ENCODE measurements at regions not wholly inside any gene's neighbourhood (a gene's known extent, or its start where the extent isn't known, plus 50 kb on each side); places are given as distances from the start of the nearest gene placed in this dataset.

GRCh38 chr6:95846652-95847051, 169.1 kb upstream of the FUT9 start:
- CTCF ChIA-PET, result no interaction called here
- Histone ChIP-seq H3K36me3 (ENCODE audit: control insufficient read depth in 2 of 2, insufficient read depth in 2 of 2, low read length in 1 of 2) (no peaks in the 10 kb centered on the region), H3K4me1 (ENCODE audit: control insufficient read depth, insufficient read depth, low read length) (no peaks in the 10 kb centered on the region), H3K4me2 (ENCODE audit: control insufficient read depth, insufficient read depth) (no peak overlapping the region), H2AFZ (ENCODE audit: control insufficient read depth, low read depth, low read length) (no peak overlapping the region), H4K20me1 (ENCODE audit: control insufficient read depth, insufficient read depth) (no peaks in the 10 kb centered on the region), H3K9ac (ENCODE audit: control insufficient read depth, insufficient read depth, low read length) (no peak overlapping the region), H3K79me2 (ENCODE audit: control insufficient read depth, insufficient read depth, low read length) (no peaks in the 10 kb centered on the region), H3K27me3 (replicated peaks in 1 of 2; ENCODE audit: control insufficient read depth in 2 of 2, insufficient read depth in 2 of 2, low read length in 1 of 2) (no peaks in the 10 kb centered on the region), H3K9me3 (replicated peaks; ENCODE audit: control insufficient read depth, insufficient read depth, low read length) (no peaks in the 10 kb centered on the region), H3K4me3 (no peak overlapping the region), H3K27ac (ENCODE audit: control insufficient read depth, insufficient read depth) (no peak overlapping the region)
- FAIRE-seq (no peak), ATAC-seq (no peak), DNase-seq (ENCODE audit: low read depth, low spot score) (no peak)
- RAD21 ChIA-PET (ENCODE audit: unreplicated experiment), result no interaction called here
- intact Hi-C loops (cut with micrococcal nuclease; ENCODE audit: unreplicated experiment), result no loop called here
- WGBS (ENCODE audit: insufficient coverage, insufficient replicate concordance, low lambda C conversion rate, missing lambda C conversion rate), result 57% methylated on average over 2 of the region's 2 CpGs
- POLR2A ChIA-PET, result no interaction called here
- in situ Hi-C loops (cut with MboI), result no loop called here
- no TSS peak for BruUV-seq (replicated peaks)
- SMC1A ChIA-PET (ENCODE audit: uncharacterized antibody, unreplicated experiment), result no interaction called here
- TF ChIP-seq RCOR1 (conservative IDR thresholded peaks at IDR 0.05; ENCODE audit: low read depth, low read length) (no peak), IKZF1 (conservative IDR thresholded peaks at IDR 0.05) (no peak), NFIC (IDR thresholded peaks at IDR 0.05; ENCODE audit: low read depth, low read length) (no peak), E2F8 (IDR thresholded peaks at IDR 0.05; ENCODE audit: low read depth, partially characterized antibody) (no peak), SIN3A (IDR thresholded peaks at IDR 0.05; ENCODE audit: low read depth, low read length) (no peak), HDAC2 (IDR thresholded peaks at IDR 0.05) (no peak), CBX5 (IDR thresholded peaks at IDR 0.05; ENCODE audit: low read depth) (no peak), BMI1 (IDR thresholded peaks at IDR 0.05; ENCODE audit: borderline replicate concordance) (no peak), HSF1 (IDR thresholded peaks at IDR 0.05; ENCODE audit: low read depth, low read length) (no peak), NFXL1 (IDR thresholded peaks at IDR 0.05; ENCODE audit: borderline replicate concordance) (no peak), SRF (IDR thresholded peaks at IDR 0.05; ENCODE audit: low read depth in 2 of 2, low read length in 2 of 2) (no peak), ZNF687 (IDR thresholded peaks at IDR 0.05) (no peak), RELB (IDR thresholded peaks at IDR 0.05; ENCODE audit: low read depth) (no peak), MXI1 (IDR thresholded peaks at IDR 0.05; ENCODE audit: low read depth, low read length) (no peak), NR2C2 (IDR thresholded peaks at IDR 0.05; ENCODE audit: borderline replicate concordance, control insufficient read depth, insufficient read length, low read depth) (no peak)

Measured in GM12878 (cell line).